AG04450 (cell line): ENCODE measurements at regions not wholly inside any gene's neighbourhood (a gene's known extent, or its start where the extent isn't known, plus 50 kb on each side); places are given as distances from the start of the nearest gene placed in this dataset.
"Not testable (repeated sequence)": the region's sequence is repeated elsewhere in the genome, so short reads cannot be mapped to it uniquely, and the experiment has no call there.

Experiments
- CTCF ChIA-PET: fragments of 300-600, 350-600 bp; formaldehyde crosslinking; extraction: SDS; loops from one replicate; lab custom pipeline; 2022; ENCODE audit warnings: antibody characterized with exemption, inconsistent platforms; lab: Charles Lee
- POLR2A ChIA-PET: fragments of 350-600 bp; formaldehyde crosslinking; extraction: SDS; loops from one replicate; lab custom pipeline; 2021; ENCODE audit warnings: antibody characterized with exemption, inconsistent platforms; lab: Yijun Ruan, JAX
- DNase-seq: peaks from one replicate; pipeline ENCODE4 v3.0.0-alpha.2; 2011; ENCODE audit warnings: low read depth, low spot score
- H3K27ac ChIP-seq: one replicate; pipeline ENCODE4 v1.5.1; 2012; ENCODE audit warnings: low read depth, low read length, control low read depth
- H3K27me3 ChIP-seq: one replicate; pipeline ENCODE4 v1.6.0; 2012; ENCODE audit warnings: low read length; ENCODE audit not compliant: control insufficient read depth, insufficient read depth
- H3K4me3 ChIP-seq: 2 replicates; pipeline ENCODE4 v1.5.1; 2011; ENCODE audit warnings: mild to moderate bottlenecking, low read depth, low read length, control low read depth
- H3K9me3 ChIP-seq: 2 replicates; pipeline ENCODE4 v1.5.1; 2012; ENCODE audit warnings: low read length; ENCODE audit not compliant: control insufficient read depth, insufficient read depth
- CTCF ChIP-seq: IDR thresholded peaks from 2 replicates; pipeline ENCODE4 v1.5.1; 2011; ENCODE audit warnings: low read depth, low read length, control low read depth, inconsistent platforms

- CTCF ChIA-PET, result no interaction called here
- H3K27me3 ChIP-seq, result peaks cover 11% of the 10 kb centered on the region
- POLR2A ChIA-PET, result no interaction called here
- H3K27ac ChIP-seq, result no peak overlapping the region
- H3K4me3 ChIP-seq, result no peak overlapping the region
- peaks cover 4% of the 10 kb centered on the region; the same call in 1 of the 2 replicates for H3K9me3 ChIP-seq
- TF ChIP-seq CTCF, result no peak
- DNase-seq, result no peak
Measured at GRCh38 chr13:50229960-50230661, 214.9 kb downstream of the KCNRG start.

- POLR2A ChIA-PET, result no interaction called here
- no peak for DNase-seq
- peaks cover 4% of the 10 kb centered on the region; the same call in 1 of the 2 replicates for H3K9me3 ChIP-seq
- no peak for TF ChIP-seq CTCF
- CTCF ChIA-PET, result no interaction called here
- no peak overlapping the region for H3K4me3 ChIP-seq
- H3K27me3 ChIP-seq, result peaks cover 11% of the 10 kb centered on the region
- no peak overlapping the region for H3K27ac ChIP-seq
Measured at GRCh38 chr13:50230662-50230978, 215.4 kb downstream of the KCNRG start.

- POLR2A ChIA-PET, result not testable (repeated sequence)
Measured at GRCh38 chr13:50233574-50233973, 218.3 kb downstream of the KCNRG start.

GRCh38 chr13:50235604-50236342 is 220.5 kb downstream of the KCNRG start:
- no peak for DNase-seq
- TF ChIP-seq CTCF, result no peak
- peaks cover 4% of the 10 kb centered on the region; the same call in 1 of the 2 replicates for H3K9me3 ChIP-seq
- ChIA-PET POLR2A (no interaction called here), CTCF (no interaction called here)
- H3K27me3 ChIP-seq, result peaks cover 15% of the 10 kb centered on the region
- no peak overlapping the region for H3K4me3 ChIP-seq
- no peak overlapping the region for H3K27ac ChIP-seq

More at GRCh38 chr13:50233574-50233973, 218.3 kb downstream of the KCNRG start:
- CTCF ChIA-PET, H3K4me3 ChIP-seq, H3K27ac ChIP-seq, DNase-seq, H3K9me3 ChIP-seq: not testable (repeated sequence)
- peaks cover 14% of the 10 kb centered on the region for H3K27me3 ChIP-seq

- TF ChIP-seq CTCF, result no peak
- DNase-seq, result no peak
- ChIA-PET CTCF (no interaction called here), POLR2A (no interaction called here)
- Histone ChIP-seq H3K9me3 (peaks cover 4% of the 10 kb centered on the region; the same call in 1 of the 2 replicates), H3K27me3 (peaks cover 15% of the 10 kb centered on the region), H3K27ac (no peak overlapping the region), H3K4me3 (no peak overlapping the region)
Measured at GRCh38 chr13:50236898-50237318, 221.7 kb downstream of the KCNRG start.
